NCI-H2227 (cell line): ENCODE measurements at regions not wholly inside any gene's neighbourhood (a gene's known extent, or its start where the extent isn't known, plus 50 kb on each side); places are given as distances from the start of the nearest gene placed in this dataset.

ENCODE experiments used
- DNase-seq: peaks from one replicate; lab custom pipeline; 2025; ENCODE audit not compliant: unreplicated experiment; lab: John Stamatoyannopoulos, UW

- no peak for DNase-seq
Observed at GRCh38 chr12:93200291-93200917, 177.3 kb upstream of the NUDT4 start.

DNA sequence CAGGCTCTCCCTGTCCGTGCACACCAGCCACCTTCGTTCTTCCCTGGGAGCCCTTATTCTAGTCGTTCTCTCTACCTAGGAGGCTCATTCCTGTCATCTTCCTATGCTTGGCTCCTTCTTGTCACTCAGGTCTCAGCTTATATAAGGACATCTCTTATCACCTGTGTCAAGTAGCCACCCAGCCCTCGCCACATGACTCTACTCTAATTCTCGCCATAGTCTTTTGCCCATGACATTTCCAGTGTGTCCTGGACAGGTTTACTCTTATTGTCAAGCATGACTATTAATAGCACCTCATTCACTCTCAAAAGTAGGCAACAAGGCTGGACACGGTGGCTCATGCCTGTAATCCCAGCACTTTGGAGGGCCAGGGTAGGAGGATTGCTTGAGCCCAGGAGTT lies 175.7 kb upstream of the NUDT4 start:
- no peak for DNase-seq

GRCh38 chr12:93202688-93203087 lies 175.0 kb upstream of the NUDT4 start:
- no peak for DNase-seq

GRCh38 chr12:93203361-93203760 lies 174.4 kb upstream of the NUDT4 start:
- DNase-seq: no peak

GRCh38 chr12:93204896-93205295 lies 172.8 kb upstream of the NUDT4 start:
- DNase-seq: no peak

GRCh38 chr12:93205361-93205760 lies 172.4 kb upstream of the NUDT4 start:
- DNase-seq: no peak

DNA sequence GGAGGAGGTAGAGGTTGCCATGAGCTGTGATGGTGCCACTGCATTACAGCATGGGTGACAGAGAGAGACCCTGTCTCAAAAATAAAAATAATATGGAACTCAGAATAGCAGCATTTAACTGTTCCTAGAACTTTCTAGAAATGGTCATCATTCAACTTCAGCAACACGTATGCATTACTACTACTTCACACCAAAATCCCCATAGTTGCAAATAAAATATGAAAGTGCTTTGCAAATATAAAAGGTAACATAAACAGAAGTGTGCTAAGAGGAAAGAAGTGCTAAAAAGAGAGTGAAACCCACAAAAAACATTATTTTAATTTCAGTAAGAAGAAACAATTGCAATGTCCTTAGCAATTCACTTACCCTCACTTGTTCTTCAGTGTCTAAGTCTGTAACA lies 169.7 kb upstream of the NUDT4 start:
- no peak for DNase-seq

DNA sequence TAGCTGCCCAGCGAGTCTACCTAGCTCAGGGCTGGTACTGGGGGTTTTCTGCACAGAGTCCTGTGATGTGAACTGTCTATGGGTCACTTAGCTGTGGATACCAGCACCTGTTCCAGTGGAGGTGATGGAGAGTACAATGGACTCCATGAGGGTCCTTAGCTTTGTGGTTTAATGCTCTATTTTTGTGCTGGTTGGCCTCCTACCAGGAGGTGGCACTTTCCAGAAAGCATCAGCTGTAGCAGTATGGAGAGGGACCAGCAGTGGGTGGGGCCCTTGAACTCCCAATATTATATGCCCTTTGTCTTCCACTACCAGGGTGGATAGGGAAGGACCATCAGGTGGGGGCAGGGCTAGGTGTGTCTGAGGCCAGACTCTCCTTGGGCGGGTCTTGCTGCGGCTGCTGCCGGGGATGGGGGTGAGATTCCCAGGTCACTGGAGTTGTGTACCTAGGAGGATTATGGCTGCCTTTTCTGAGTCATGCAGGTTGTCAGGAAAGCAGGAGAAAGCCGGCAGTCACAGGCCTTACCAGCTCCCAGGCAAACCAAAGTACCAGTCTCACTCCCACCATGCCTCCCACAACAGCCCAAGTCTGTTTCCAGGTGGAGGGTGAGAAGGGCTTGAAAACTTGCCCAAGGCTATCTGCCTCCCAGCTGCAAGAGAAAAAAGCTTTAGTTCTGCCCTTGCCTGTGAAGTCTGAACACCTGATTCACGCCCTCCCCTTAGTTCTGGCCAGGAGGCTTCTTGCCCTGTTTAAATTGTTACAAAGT lies 163.0 kb upstream of the NUDT4 start:
- DNase-seq: no peak

- DNase-seq: no peak
Observed at GRCh38 chr12:93215290-93215678, 162.4 kb upstream of the NUDT4 start.

DNA sequence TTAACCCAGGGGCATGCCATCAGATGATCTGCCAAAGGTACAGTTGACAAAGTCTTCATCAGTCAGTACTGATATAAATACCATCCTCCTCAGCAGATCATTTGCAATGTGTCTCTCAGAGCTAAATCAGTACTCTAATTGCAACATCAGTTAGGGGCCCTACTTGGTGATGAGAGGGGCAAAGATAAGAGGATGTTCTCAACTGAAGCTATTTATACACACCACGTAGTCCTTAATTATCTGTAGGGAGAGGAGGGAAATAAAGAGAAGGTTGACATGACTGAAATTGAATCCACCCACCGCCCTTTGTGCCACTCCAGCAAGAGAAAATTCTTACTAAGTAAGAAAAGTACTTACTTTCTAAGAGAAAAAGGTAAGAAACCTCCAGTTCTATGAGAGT lies 157.8 kb upstream of the NUDT4 start:
- peak; percentile 73 for DNase-seq

DNA sequence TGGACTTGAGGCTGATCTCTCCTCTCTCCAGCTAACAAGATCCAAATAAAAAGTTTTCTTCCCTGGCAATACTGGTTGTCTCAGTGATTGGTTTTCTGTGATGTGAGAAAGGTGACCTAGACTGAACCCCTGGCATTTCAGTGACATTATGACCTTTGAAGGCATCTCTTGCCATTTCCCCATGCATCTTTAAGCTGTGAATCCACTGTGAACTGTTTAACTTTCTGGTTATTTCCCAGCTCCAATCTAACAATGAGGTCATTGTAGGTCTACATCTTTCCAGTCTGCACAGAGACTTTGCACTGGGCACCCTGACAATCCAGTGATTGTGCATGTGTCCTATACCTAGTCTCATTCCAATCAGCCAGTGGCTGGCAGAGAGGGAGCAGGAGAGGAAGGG lies 155.9 kb upstream of the NUDT4 start:
- no peak for DNase-seq

DNA sequence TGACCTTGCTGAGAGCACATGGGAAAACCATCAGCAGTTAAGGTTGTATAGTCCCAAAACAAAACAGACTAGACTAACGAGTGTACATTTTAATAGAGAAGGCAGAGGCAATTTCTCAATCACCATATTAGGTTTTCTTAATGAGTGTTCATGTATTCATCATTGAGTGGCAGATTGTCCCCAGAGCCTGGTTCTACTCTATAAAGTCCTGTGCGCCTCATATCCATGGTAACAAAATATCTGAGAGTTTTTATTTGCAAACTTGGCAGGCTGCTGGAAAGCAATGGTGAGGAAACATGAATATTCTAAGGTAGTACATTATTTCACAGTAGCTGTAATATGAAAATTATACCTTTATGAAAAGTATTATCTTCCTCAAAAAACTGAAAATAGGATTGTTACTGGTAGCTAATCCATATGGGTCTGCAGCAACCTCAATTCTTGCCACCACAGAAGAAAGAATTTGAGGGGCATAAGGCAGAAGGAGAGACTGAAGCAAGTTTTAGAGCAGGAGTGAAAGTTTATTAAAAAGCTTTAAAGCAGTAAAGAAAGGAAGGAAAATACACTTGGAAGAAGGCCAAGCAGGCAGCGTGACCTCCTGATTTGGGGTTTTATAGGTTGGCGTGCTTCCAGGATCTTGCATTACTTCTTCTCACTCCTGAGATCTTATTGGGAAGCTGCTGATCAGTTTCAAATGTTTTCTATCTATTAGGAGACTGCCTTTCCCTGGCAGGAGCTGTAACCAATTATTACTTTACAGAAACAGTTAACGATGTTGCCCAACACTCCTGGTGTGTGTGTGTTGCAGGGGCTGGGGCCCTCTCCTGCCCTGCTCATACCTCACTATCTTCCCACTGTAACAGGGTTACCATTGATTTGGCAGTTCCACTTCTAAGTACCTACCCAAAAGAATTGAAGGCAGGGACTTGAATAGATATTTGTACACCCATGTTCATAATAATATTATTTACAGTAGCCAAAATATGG lies 154.0 kb upstream of the NUDT4 start:
- no peak for DNase-seq

- no peak for DNase-seq
Observed at GRCh38 chr12:93225094-93225493, 152.6 kb upstream of the NUDT4 start.

GRCh38 chr12:93226361-93226760 lies 151.4 kb upstream of the NUDT4 start:
- DNase-seq: no peak

DNA sequence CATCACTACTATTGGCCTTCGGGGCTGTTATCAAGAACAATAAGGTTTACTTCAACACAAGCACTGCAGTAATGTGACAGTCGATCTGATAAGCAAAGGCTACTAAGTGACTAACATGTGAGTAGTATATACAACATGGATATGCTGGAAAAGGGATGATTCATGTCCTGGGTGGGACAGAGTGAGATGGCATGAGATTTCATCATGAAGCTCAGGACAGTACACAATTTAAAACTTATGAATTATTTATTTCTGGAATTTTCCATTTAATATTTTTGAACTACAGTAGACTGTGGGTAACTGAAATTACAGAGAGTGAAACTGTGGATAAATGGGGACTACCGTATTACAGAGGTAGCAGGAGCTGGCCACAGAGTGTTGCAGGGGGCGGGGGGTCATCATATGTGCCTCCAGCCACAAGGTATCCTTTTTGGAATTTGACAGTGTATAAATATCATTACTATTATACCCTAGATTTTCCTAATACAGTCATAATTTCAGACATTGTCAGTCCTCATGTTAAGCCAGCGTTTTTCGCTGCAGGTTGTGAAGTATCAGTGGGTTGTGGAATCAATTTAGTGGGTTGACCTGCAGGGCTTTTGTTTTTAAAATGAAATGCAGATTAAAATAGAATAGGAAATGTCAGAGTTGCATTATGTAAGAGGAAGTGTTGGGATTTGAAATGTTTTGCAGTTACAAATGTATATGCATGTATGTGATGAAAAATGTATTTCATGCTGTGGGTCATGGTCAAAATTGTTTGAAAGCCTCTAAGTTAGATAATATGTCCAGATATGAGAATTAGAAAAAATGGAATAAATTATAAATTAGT lies 148.0 kb upstream of the NUDT4 start:
- DNase-seq: no peak

DNA sequence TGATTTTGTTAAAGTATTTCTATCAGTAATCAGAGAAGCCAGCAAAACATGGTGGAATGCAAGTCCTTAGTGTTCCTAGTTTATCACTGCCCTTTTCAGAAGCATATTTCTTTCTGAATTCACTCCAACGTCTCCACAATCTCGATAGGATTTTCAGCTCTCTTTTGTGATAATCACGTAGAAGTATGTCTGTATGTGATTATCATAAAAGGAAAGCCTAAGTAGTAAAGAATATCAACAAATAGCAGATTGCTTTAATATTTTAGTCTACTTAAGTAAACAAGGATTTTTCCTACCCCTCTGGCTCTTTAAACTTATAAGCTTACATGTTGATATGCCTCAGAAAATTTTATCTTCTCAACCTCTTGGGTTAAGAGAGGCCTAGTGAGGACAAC lies 147.4 kb upstream of the NUDT4 start:
- no peak for DNase-seq

- DNase-seq: no peak
Observed at GRCh38 chr12:93231938-93232337, 145.8 kb upstream of the NUDT4 start.

- no peak for DNase-seq
Observed at GRCh38 chr12:93234641-93235040, 143.1 kb upstream of the NUDT4 start.

GRCh38 chr12:93235881-93236280 lies 141.8 kb upstream of the NUDT4 start:
- DNase-seq: no peak

- no peak for DNase-seq
Observed at GRCh38 chr12:93237235-93237915, 140.3 kb upstream of the NUDT4 start.
